ENCODE measurements at regions not wholly inside any gene's neighbourhood (a gene's known extent, or its start where the extent isn't known, plus 50 kb on each side); places are given as distances from the start of the nearest gene placed in this dataset.
"Not testable (repeated sequence)": the region's sequence is repeated elsewhere in the genome, so short reads cannot be mapped to it uniquely, and the experiment has no call there.

DNA sequence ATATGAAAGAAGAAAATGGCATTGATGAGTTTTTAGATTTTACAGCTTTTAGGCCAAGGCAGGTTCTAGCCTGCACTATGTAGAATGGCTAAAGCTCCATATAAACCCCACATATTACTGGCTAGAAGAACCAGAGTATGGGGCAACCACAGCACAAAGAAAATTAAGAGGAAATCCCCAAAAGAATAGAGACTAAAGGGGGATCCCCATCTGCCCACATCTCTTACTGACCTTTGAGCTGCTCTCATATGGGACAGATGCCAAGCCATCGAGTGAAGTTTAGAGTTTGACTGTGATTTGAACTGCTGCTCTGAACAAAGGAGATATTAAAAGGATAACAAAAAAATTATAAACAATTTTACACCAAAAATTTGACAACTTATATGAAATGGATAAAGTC, 102.2 kb upstream of the HAO2 start:
- TF ChIP-seq, protein P1, sequence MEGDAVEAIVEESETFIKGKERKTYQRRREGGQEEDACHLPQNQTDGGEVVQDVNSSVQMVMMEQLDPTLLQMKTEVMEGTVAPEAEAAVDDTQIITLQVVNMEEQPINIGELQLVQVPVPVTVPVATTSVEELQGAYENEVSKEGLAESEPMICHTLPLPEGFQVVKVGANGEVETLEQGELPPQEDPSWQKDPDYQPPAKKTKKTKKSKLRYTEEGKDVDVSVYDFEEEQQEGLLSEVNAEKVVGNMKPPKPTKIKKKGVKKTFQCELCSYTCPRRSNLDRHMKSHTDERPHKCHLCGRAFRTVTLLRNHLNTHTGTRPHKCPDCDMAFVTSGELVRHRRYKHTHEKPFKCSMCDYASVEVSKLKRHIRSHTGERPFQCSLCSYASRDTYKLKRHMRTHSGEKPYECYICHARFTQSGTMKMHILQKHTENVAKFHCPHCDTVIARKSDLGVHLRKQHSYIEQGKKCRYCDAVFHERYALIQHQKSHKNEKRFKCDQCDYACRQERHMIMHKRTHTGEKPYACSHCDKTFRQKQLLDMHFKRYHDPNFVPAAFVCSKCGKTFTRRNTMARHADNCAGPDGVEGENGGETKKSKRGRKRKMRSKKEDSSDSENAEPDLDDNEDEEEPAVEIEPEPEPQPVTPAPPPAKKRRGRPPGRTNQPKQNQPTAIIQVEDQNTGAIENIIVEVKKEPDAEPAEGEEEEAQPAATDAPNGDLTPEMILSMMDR (IDR thresholded peaks at IDR 0.05; ENCODE audit: low read depth, low read length) = no peak
- Histone ChIP-seq H3K27ac (ENCODE audit: low read depth, low read length) (no peak overlapping the region), H3K4me3 (ENCODE audit: low read depth, low read length) (no peak overlapping the region), H3K9me3 (ENCODE audit: control insufficient read depth, insufficient read depth, low read length) (no peaks in the 10 kb centered on the region), H3K27me3 (ENCODE audit: control insufficient read depth, insufficient read depth, low read length) (peaks cover 3% of the 10 kb centered on the region)
- ChIA-PET CTCF (interaction anchor here (2.9 kb wide), 1 partner anchor 9 kb away, joined by 20 read pairs; no protein-coding TSS in a partner anchor), POLR2A (no interaction called here)
- DNase-seq (ENCODE audit: low read depth, low spot score) = no peak

DNA sequence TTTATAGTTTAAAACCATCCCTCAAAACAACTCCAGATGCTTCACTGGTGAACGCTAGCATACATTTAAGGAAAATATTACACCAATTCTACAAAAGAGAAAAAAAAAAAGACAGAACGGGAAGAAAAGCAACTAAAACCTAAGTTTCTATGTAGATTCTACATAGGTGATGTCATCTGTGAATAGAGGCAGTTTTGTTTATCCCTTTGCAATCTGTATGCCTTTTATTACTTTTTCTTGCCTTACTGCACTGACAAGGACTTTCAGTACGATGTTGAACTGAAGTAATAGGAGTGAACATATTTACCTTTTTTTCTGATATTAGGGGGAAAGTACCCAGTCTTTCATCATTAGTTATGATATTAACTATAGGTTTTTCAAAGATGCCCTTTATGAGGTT, 101.7 kb upstream of the HAO2 start:
- CTCF ChIA-PET = interaction anchor here (2.9 kb wide), 1 partner anchor 9 kb away, joined by 20 read pairs; no protein-coding TSS in a partner anchor
- Histone ChIP-seq H3K9me3 (ENCODE audit: control insufficient read depth, insufficient read depth, low read length) (no peaks in the 10 kb centered on the region), H3K4me3 (ENCODE audit: low read depth, low read length) (no peak overlapping the region), H3K27me3 (ENCODE audit: control insufficient read depth, insufficient read depth, low read length) (peaks cover 3% of the 10 kb centered on the region), H3K27ac (ENCODE audit: low read depth, low read length) (no peak overlapping the region)
- no peak for DNase-seq (ENCODE audit: low read depth, low spot score)
- POLR2A ChIA-PET = no interaction called here
- TF ChIP-seq, protein P1 (IDR thresholded peaks at IDR 0.05; ENCODE audit: low read depth, low read length) = no peak

- DNase-seq (ENCODE audit: low read depth, low spot score); POLR2A ChIA-PET; H3K9me3 ChIP-seq (ENCODE audit: control insufficient read depth, insufficient read depth, low read length); H3K27ac ChIP-seq (ENCODE audit: low read depth, low read length); H3K27me3 ChIP-seq (ENCODE audit: control insufficient read depth, insufficient read depth, low read length); H3K4me3 ChIP-seq (ENCODE audit: low read depth, low read length): not testable (repeated sequence)
- CTCF ChIA-PET = interaction anchor here (2.9 kb wide), 1 partner anchor 8 kb away, joined by 20 read pairs; no protein-coding TSS in a partner anchor
These were observed 101.3 kb upstream of the HAO2 start for GRCh38 chr1:119267288-119267687.

DNA sequence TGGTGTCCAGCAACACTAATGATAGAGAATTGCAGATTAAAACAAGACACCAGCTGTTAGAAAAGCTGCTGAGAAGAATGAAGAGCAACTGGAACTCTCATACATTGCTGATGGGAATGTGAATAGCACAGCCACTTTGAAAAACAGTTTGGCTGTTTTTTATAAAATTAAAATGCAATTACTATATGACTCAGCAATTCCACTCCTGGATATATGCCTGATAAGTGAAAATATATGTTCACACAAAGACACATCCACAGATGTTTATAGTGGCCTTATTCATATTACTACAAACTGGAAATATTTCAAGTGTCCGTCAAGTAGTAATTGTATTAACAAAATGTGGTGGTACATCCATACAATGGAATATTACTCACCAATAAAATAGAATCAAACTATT, 99.7 kb upstream of the HAO2 start:
- Histone ChIP-seq H3K27me3 (ENCODE audit: control insufficient read depth, insufficient read depth, low read length) (no peaks in the 10 kb centered on the region), H3K27ac (ENCODE audit: low read depth, low read length) (no peak overlapping the region), H3K9me3 (ENCODE audit: control insufficient read depth, insufficient read depth, low read length) (no peaks in the 10 kb centered on the region), H3K4me3 (ENCODE audit: low read depth, low read length) (no peak overlapping the region)
- POLR2A ChIA-PET = no interaction called here
- DNase-seq (ENCODE audit: low read depth, low spot score) = no peak
- CTCF ChIA-PET = no interaction called here
- TF ChIP-seq, protein P1 (IDR thresholded peaks at IDR 0.05; ENCODE audit: low read depth, low read length) = no peak

DNA sequence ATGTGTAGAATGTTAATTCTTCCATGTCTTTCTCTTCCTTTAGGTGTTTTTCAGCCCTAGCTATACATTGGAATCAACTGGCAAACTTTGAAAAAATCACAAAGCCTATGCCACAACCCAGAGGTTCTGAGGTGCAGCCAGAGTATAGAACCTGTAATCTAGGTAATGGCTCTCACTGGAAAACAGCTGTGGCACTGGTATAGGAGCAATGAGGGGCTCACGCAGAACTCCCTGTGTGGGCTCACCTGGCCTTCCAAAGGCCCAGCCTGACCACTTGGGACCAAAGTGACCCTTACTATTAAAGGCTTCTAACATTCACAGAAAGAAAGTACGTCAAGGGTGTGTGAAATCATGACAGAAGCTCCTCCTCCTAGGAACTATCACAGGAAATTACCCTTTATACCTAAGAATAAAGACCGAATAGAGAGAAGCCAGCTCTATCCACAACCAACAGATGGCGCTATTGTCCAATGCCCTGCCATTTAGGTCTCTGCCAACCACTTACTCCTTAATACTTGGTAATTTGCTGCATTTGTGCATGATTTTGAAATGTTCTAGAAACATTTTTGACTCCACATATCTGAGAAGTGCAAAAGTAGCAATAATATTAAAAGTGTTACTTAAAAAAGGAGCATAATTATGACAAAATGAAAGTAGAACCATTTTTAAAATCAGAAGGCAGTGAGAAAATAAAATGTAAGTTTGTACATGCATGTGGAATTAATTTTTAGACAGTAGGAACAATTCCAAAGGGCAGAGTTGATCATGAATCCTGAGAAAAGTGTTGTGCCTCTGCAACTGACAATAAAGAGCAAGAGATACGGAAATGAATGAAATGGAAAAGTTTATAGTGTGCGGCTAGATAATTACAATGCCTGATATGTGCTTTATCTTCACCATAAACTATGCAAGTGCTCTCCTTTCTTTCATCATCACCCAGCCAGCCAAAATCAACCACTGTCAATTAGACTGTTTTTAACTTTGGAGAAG, 93.1 kb upstream of the HAO2 start:
- no peak overlapping the region for H3K4me3 ChIP-seq (ENCODE audit: low read depth, low read length)
- ChIA-PET POLR2A (no interaction called here), CTCF (interaction anchor here (0.5 to 4.5 kb wide), 43 partner anchors 8 to 1052 kb away, joined by 3 to 61 read pairs (median 4); partner anchors contain the start of genes HAO2 and WARS2)
- H3K27me3 ChIP-seq (ENCODE audit: control insufficient read depth, insufficient read depth, low read length) = no peaks in the 10 kb centered on the region
- TF ChIP-seq, protein P1 (IDR thresholded peaks at IDR 0.05; ENCODE audit: low read depth, low read length) = peak; percentile 95
- no peak overlapping the region for H3K27ac ChIP-seq (ENCODE audit: low read depth, low read length)
- DNase-seq (ENCODE audit: low read depth, low spot score) = peak; percentile 32
- H3K9me3 ChIP-seq (ENCODE audit: control insufficient read depth, insufficient read depth, low read length) = no peaks in the 10 kb centered on the region
